Lung (tissue), 11 donors: ENCODE measurements at regions not wholly inside any gene's neighbourhood (a gene's known extent, or its start where the extent isn't known, plus 50 kb on each side); places are given as distances from the start of the nearest gene placed in this dataset.

Source experiments
- ATAC-seq: fragments of 200-7000 bp; cut with Tn5 transposase; one replicate; pipeline ENCODE4 v1.9.1; 2020; ENCODE audit warnings: moderate number of reproducible peaks; ENCODE audit not compliant: insufficient read depth, low FRiP score
- DNase-seq, 3 donors: peaks; one replicate each; pipeline ENCODE4 v3.0.0-alpha.2; 2013 to 2017
- H3K27ac ChIP-seq, 2 donors: one replicate each; pipeline ENCODE4 v1.5.1; 2013; ENCODE audit warnings: mild to moderate bottlenecking in 2 of 2, moderate library complexity in 2 of 2, control low read depth in 1 of 2, inconsistent platforms in 1 of 2, low read depth in 1 of 2, low read length in 1 of 2
- H3K27me3 ChIP-seq, 3 donors: one replicate each; pipeline ENCODE4 v1.5.1; 2013; ENCODE audit warnings: low read length in 2 of 3; ENCODE audit not compliant: control insufficient read depth in 3 of 3, insufficient read depth in 3 of 3
- H3K36me3 ChIP-seq, 4 donors: one replicate each; pipeline ENCODE4 v1.5.1; 2013; ENCODE audit warnings: low read length in 4 of 4, mild to moderate bottlenecking in 1 of 4, moderate library complexity in 1 of 4; ENCODE audit not compliant: control insufficient read depth in 4 of 4, insufficient read depth in 4 of 4
- H3K4me1 ChIP-seq, 5 donors: one replicate each; pipeline ENCODE4 v1.5.1; 2013; ENCODE audit warnings: low read length in 5 of 5, mild to moderate bottlenecking in 2 of 5, moderate library complexity in 1 of 5; ENCODE audit not compliant: control insufficient read depth in 5 of 5, insufficient read depth in 5 of 5
- H3K4me3 ChIP-seq: one replicate; pipeline ENCODE4 v1.5.1; 2013; ENCODE audit warnings: mild to moderate bottlenecking, control low read depth, moderate library complexity
- H3K9ac ChIP-seq, 2 donors: one replicate each; pipeline ENCODE4 v1.5.1; 2013; ENCODE audit warnings: low read length in 2 of 2, control low read depth in 1 of 2; ENCODE audit not compliant: insufficient read depth in 1 of 2
- H3K9me3 ChIP-seq, 4 donors: one replicate each; pipeline ENCODE4 v1.5.1; 2013; ENCODE audit warnings: low read length in 3 of 4, mild to moderate bottlenecking in 1 of 4, moderate library complexity in 1 of 4; ENCODE audit not compliant: control insufficient read depth in 4 of 4, insufficient read depth in 3 of 4
- CTCF ChIP-seq: IDR thresholded peaks from 2 replicates; pipeline ENCODE4 v1.5.1; 2012; ENCODE audit warnings: mild to moderate bottlenecking; ENCODE audit errors: control extremely low read depth, extremely low read depth
- WGBS, 2 donors: extraction: QIAGEN DNeasy Blood & Tissue Kit; methylation state at CpG; one replicate each; pipeline ENCODE4 v1.1.7; 2013; 5-methylcytosine and 5-hydroxymethylcytosine counted together
- donor health status: control.
- donor health status: control.
- donor health status: Bipolar disorder and iron deficiency.
- donor health status: healthy.
- donor health status: DM: yes; HTN: yes; CAD: no.

GRCh38 chr22:48096411-48096810, 1334.0 kb downstream of the TBC1D22A start:
- Histone ChIP-seq H3K4me1 (no peaks in the 10 kb centered on the region), H3K27ac (no peak overlapping the region), H3K9ac (no peak overlapping the region), H3K27me3 (peaks cover 0 to 5% (median 4%) of the 10 kb centered on the region in 3 donors), H3K4me3 (no peak overlapping the region), H3K9me3 (no peaks in the 10 kb centered on the region), H3K36me3 (no peaks in the 10 kb centered on the region)
- 75 to 77% methylated on average over 7 of the region's 7 CpGs for WGBS, 2 donors
- no peak for DNase-seq
- TF ChIP-seq CTCF = no peak
- no peak for ATAC-seq

GRCh38 chr22:48093981-48094380, 1331.5 kb downstream of the TBC1D22A start:
- no peak for DNase-seq
- H3K4me1 ChIP-seq = peaks cover 0 to 13% (median 0%) of the 10 kb centered on the region in 5 donors
- ATAC-seq = no peak
- H3K27me3 ChIP-seq = peaks cover 0 to 5% (median 0%) of the 10 kb centered on the region in 3 donors
- H3K4me3 ChIP-seq = no peak overlapping the region
- no peak overlapping the region for H3K9ac ChIP-seq
- H3K36me3 ChIP-seq = no peaks in the 10 kb centered on the region
- H3K9me3 ChIP-seq = no peaks in the 10 kb centered on the region
- TF ChIP-seq CTCF = no peak
- H3K27ac ChIP-seq = no peak overlapping the region
- WGBS, 2 donors = 71 to 80% methylated on average over 8 of the region's 8 CpGs

- H3K4me3 ChIP-seq = no peak overlapping the region
- H3K36me3 ChIP-seq = no peaks in the 10 kb centered on the region
- H3K27ac ChIP-seq = no peak overlapping the region
- no peak for ATAC-seq
- H3K4me1 ChIP-seq = peaks cover 0 to 13% (median 0%) of the 10 kb centered on the region in 5 donors
- no peaks in the 10 kb centered on the region for H3K9me3 ChIP-seq
- TF ChIP-seq CTCF = no peak
- peak in 1 of 3 donors; percentile 25 for DNase-seq
- H3K27me3 ChIP-seq = peaks cover 0 to 3% (median 0%) of the 10 kb centered on the region in 3 donors
- WGBS, 2 donors = 77 to 90% methylated on average over 4 of the region's 4 CpGs
- no peak overlapping the region for H3K9ac ChIP-seq
Measured at GRCh38 chr22:48092866-48093265, 1330.4 kb downstream of the TBC1D22A start.

- H3K9me3 ChIP-seq = no peaks in the 10 kb centered on the region
- DNase-seq = no peak
- no peak for TF ChIP-seq CTCF
- no peak for ATAC-seq
- H3K27ac ChIP-seq = no peak overlapping the region
- H3K27me3 ChIP-seq = peaks cover 0 to 4% (median 0%) of the 10 kb centered on the region in 3 donors
- H3K36me3 ChIP-seq = no peaks in the 10 kb centered on the region
- H3K9ac ChIP-seq = no peak overlapping the region
- 85 to 88% methylated on average over 10 of the region's 10 CpGs for WGBS, 2 donors
- H3K4me3 ChIP-seq = no peak overlapping the region
- H3K4me1 ChIP-seq = peaks cover 0 to 13% (median 0%) of the 10 kb centered on the region in 5 donors
Measured at GRCh38 chr22:48091656-48092223, 1329.3 kb downstream of the TBC1D22A start.
